NCI-H2107 (cell line): ENCODE measurements at regions not wholly inside any gene's neighbourhood (a gene's known extent, or its start where the extent isn't known, plus 50 kb on each side); places are given as distances from the start of the nearest gene placed in this dataset.

Experiments used
- DNase-seq: peaks from one replicate; lab custom pipeline; 2025; lab: John Stamatoyannopoulos, UW

- DNase-seq, result no peak
Measured at GRCh38 chr19:28486473-28486872, 726.5 kb downstream of the UQCRFS1 start.

- no peak for DNase-seq
Measured at GRCh38 chr19:28485292-28485691, 727.7 kb downstream of the UQCRFS1 start.

DNA sequence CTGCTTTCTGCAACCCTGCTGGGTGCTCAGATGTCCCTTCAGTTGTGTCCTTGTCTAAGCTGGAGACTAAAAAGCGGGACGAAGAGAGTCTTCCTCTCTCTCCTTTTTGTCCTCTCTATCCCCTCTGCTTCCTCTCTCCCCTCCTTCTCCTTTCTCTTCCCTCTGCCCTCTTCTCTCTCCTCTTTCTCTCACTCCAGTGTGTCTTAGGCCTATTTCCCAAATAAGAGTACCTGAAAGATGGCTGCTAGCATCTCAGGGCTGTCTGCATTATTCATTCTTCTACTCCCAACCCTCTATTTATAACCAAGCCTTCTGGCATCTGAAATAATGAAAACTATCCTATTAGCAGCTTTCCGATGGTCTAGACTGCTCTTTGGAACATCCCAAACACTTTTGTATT is 729.8 kb downstream of the UQCRFS1 start:
- no peak for DNase-seq

DNA sequence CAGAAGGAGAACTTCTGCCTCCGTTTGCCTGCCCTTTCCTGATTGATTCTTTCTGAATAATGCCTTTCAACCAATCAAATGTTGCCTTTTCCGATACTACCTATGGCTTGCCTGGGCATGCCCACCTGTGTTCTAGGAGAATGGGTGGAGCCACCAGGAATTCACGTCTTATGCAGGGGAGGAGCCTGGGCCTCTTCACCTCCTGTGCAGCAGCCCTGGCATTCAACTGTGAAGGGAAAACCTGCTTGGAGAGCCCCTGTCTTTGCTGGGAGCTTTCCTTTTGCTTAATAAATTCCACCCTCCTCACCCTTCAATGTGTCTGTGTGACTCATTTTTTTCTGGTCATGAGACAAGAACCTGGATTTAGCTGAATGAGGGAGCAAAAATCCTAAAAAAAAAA is 730.7 kb downstream of the UQCRFS1 start:
- DNase-seq, result no peak

DNA sequence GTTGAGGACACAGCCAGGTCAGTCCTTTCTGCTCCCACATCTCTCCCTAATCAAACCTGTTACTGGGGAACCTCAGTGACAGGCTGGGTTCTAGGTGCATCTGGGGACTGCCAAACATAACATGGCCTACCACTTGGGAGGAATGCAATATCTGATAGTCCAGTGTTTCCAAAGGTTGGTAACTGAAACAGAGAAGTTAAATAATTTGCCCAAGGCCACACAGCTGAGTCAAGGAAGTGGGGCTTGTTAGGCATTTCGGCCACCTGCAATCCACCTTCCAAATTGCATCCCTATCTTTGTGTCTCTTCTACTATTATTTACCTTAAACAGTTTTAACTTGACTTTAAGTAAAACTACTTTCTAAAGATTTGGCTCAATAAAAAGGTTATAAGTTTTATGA is 731.3 kb downstream of the UQCRFS1 start:
- no peak for DNase-seq

DNA sequence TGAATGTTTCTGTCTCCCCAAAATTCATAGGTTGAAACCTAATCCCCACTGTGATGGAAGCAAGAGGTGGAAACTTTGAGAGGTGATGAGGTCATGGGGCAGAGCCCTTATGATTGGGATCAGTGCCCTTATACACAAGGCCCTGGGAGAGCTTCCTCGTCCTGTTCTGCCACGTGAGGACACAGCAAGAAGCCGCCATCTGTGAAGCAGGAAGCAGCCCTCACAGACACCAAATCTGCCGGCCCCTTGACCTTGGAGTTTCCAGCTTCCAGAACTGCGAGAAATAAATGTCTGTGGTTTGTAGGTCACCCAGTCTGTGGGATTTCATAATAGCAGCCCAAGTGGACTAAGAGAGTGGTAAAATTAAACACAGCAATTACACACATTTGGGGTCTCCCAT is 737.4 kb downstream of the UQCRFS1 start:
- no peak for DNase-seq

DNA sequence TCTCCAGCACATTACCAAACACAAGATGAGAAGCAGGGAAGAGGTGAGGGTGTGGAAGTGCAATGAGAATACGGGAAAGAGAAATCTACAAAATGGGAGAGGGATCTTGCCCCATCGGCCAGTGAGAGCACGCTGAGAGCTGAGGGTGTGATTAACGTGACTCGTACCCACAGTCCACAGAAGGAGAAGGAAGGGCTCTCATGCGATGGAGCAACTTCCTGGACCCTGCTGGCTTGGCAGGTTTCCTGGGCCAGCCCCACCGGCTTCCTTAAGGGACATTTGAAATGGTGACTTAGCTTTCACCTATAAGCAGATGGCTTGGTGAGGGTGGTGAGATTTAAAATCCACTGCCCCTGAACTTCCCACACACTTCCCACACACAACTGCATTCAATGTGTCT is 740.1 kb downstream of the UQCRFS1 start:
- no peak for DNase-seq

DNA sequence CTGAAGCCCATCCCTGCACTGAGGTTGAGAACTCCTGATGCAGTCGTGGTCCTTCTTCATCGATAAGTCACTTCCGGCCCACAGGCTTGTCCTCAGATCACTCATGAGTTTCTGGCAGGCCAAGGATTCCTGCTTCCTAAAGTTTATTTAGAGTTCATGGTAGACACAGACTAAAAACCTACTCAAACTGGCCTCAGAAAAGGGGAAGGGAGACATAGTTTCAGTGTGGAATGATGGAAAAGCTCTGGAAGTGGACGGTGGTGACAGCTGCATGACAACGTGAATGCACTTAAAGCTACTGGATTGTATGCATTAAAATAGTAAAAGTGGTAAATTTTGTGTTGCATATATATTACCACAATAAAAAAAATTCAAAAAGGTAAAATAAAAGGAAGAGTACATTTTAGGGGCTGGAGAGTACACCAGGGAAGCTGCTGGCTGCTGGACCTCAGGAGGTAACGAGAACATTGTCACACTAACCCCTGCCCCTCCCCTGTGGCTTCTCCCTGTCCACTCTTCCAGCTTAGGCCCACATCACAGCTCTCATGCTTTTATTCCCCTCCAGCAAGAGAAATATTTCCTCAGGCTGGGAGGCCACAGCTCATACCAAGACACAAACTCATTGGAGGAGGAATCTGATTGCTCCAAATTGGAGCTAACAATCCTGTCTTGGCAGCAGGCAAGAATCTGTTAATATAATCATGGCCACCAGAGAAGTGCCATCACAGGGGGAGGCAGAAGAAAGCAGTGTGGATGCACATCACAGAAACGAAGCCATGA is 741.0 kb downstream of the UQCRFS1 start:
- DNase-seq, result no peak

GRCh38 chr19:28469544-28469943 is 743.4 kb downstream of the UQCRFS1 start:
- no peak for DNase-seq

DNA sequence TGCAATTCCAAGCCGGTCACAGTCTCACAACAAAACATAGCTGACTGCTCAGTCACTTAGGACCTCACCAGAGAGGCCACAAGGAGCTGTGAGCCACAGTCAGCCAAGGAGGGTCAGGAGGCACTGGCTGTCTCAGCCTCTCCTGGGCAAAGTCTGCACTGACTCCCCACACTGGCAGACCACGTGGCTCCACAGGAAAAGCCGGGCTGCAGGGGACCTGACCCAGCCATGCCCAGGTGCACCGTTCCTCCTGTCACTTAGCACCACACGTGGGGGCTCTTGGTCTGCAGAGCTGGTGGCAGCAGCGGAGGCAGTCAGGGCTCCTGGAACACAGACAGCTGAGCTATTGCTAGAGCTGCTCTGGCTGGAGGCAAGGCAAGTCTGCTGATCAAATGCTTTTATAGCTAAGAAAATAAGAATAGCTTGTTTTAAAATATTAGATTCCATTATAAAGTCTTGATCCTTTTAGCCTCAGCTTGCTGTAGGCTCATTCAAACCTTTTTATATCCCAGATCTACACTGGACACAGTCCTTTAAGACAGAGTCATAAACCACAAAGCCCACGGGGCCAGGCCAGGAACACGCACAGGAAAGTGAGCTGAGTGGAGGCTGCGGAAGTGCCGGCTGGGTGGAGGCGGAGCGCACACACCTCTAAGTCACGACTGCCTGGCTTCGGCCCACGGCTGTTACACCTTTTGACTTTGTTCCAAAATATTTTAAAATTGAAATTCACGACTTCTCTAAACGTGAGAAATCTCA is 744.1 kb downstream of the UQCRFS1 start:
- no peak for DNase-seq

DNA sequence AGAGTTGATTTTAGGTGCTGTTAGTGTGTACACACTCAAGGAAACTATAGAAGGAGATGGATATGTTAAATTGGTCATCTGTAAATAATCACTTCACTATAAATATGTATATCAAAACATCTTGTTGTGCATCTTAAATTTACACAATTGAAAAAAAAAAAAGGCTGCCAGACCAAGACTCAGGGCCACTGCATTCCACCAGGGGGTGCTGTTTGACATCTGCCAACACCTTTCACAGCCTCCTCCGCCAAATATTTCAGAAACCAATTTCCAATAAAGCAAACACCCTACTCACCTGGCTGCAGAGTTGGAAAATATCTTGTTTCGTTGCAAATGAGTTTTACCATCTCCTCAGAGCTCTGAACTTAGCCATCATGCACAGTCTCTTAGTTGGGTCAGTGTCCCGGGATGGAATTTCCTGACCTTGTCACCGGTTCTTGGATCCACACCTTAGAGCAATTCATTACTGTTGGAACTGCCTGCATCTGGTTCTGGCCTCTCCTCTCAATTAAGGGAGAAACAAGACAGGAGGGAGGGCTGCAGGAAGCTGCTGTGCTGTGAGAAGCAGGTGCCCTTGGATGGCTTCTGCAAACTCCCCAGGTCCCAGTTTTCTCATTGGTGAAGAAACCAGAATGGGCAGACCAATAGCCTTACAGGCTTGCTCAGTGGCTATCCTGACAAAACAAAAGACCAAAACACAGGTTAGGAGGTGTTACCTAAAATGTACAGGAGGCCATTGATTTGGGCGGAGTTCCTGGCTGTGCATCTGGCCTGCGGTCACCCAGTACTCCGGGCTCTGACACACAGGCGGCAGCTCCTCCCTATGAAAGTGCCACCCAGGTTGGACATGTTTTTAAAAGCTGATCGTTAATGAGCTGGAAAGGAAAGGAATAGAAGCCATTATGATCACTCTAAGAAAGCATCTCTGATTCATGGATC is 746.6 kb downstream of the UQCRFS1 start:
- DNase-seq, result no peak

DNA sequence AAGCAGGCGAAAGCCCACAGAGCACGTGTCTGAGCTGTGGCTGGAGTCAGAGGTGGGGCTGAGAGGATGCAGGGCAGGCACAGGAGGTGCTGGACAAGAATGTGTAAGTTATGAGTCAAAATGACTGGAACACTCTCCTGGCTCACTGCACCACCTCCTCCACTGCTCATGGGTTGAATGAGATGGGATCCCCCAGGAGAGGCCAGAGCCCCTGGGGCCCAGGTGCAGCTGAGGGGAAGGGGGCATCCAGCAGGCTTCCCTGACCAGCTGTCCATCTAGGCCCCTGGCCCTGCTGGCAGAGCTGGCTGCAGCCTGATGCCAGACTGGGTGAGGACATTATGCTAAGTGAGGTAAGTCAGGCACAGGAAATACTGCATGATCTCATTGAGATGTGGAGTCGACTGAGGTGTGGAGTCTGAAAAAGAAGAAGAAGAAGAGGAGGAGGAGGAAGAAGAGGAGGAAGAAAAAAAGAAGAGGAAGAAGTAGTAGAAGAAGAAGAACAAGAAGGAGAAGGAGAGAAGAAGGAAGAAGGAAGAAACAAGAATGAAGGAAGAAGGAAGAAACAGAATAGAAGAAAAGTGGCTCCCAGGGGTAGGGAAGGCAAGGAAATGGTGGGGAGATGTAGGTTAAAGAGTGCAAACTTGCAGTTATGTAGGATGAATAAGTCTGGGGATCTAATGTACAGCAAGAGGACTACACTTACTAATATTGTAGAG is 747.4 kb downstream of the UQCRFS1 start:
- no peak for DNase-seq

GRCh38 chr19:28463493-28464053 is 749.4 kb downstream of the UQCRFS1 start:
- no peak for DNase-seq

DNA sequence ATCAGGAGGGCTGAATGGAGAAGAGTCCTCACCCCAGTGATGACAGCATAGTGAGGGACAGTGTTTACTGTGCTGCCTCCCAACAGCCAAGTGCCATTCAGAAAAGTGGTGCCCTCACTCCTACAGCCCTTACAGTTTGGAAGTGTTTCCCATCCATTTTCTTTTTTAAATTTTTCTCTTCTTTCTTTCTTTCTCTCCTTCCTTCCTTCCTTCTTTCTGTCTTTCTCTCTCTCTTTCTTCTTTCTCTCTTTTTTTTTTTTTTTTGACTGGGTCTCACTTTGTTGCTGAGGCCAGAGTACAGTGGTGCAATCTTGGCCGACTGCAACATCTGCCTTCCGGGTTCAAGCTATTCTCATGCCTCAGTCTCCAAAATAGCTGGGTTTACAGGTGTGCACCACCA is 755.3 kb downstream of the UQCRFS1 start:
- DNase-seq, result no peak

- no peak for DNase-seq
Measured at GRCh38 chr19:28456708-28457320, 756.1 kb downstream of the UQCRFS1 start.

DNA sequence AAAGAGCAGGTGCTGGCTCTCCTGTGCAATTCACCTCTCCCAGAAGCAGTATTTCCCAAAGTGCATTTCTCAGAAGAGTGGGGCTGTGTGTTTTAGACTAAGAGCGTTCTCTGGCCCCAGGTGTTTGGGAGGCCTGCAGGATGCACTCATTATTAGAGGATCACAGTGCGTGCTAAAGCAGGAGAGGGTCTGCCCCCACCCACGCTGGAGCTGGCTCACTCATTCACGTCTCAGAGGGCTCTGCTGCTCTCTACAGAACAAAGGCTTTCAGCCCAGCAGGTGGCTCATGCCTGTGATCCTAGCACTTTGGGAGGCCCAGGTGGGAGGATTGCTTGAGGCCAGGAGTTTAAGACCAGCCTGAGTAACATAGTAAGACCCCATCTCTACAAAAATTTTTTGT is 756.7 kb downstream of the UQCRFS1 start:
- no peak for DNase-seq

DNA sequence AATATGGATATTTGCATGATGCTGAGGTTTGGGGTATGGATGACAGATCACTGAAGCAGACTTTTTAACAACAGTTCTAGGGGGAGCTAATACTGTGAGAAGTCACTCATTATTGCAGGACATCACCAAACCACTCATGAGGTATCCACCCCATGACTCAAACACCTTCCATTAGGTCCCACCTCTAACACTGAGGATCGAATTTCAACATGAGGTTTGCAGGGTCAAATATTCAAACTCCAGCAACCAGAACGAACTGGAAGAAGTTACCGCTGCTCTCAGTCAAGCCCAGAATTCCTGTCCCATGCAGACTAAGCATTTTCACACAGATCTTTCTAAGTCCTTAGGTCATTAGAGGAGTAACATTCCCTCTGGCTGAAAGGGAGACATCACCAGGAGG is 758.9 kb downstream of the UQCRFS1 start:
- DNase-seq, result no peak

GRCh38 chr19:28453420-28453819 is 759.5 kb downstream of the UQCRFS1 start:
- DNase-seq, result no peak

- DNase-seq, result no peak
Measured at GRCh38 chr19:28449803-28450202, 763.1 kb downstream of the UQCRFS1 start.

- no peak for DNase-seq
Measured at GRCh38 chr19:28446511-28446910, 766.4 kb downstream of the UQCRFS1 start.

GRCh38 chr19:28445826-28446225 is 767.1 kb downstream of the UQCRFS1 start:
- no peak for DNase-seq
